CMK (cell line): ENCODE measurements at regions not wholly inside any gene's neighbourhood (a gene's known extent, or its start where the extent isn't known, plus 50 kb on each side); places are given as distances from the start of the nearest gene placed in this dataset.
"Not testable (repeated sequence)": the region's sequence is repeated elsewhere in the genome, so short reads cannot be mapped to it uniquely, and the experiment has no call there.

Experiments
- DNase-seq: peaks from one replicate; pipeline ENCODE4 v3.0.0-alpha.2; 2010; ENCODE audit warnings: low read depth

DNA sequence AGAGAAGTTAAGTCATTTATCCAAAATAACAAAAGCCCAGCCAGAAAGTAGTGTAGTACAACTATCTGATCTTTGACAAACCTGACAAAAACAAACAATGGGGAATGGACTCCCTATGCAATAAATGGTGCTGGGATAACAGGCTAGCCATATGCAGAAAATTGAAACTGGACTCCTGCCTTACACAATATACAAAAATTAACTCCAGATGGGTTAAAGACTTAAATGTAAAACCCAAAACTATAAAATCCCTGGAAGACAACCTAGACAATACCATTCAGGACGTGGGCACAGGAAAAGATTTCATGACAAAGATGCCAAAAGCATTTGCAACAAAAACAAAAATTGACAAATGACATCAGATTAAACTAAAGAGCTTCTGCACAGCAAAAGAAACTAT is 561.4 kb upstream of the CHAC2 start:
- not testable (repeated sequence) for DNase-seq

DNA sequence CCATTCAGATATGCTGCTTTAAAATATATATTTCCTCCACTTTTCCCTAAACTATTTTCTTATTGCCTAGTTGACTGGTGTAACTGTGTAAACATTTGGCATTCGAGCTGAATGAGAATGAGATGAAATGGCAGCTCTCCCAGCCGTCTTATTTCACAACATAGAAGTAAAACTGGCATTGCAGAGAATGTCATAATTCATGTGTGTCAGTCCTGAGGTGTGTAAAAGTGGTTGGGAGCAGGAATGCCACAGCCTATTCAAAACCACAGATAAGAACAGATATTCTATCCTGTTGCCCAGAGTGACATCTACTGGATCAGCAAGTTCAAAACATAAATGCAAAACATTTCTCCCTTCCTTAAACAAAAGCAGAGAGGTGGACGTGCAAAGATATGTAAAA is 565.5 kb upstream of the CHAC2 start:
- DNase-seq = no peak

DNA sequence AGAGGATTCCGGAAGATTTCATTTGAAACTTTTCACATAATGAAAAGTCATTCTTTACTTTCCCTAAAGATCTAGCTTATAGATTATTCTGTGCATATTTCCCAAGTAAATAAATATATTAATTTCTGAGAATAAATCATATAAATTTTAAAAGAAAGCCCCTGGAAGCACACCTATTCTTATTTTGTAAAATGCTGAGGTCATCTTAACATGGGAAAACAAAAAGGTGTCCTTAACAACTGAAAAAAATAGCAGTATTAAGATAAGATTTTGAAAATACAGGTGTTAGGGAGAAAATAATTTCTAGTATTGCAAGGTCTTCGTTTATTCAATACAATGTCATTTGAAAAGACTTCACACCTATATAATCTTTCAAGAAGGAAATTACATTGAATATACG is 567.5 kb upstream of the CHAC2 start:
- no peak for DNase-seq

DNA sequence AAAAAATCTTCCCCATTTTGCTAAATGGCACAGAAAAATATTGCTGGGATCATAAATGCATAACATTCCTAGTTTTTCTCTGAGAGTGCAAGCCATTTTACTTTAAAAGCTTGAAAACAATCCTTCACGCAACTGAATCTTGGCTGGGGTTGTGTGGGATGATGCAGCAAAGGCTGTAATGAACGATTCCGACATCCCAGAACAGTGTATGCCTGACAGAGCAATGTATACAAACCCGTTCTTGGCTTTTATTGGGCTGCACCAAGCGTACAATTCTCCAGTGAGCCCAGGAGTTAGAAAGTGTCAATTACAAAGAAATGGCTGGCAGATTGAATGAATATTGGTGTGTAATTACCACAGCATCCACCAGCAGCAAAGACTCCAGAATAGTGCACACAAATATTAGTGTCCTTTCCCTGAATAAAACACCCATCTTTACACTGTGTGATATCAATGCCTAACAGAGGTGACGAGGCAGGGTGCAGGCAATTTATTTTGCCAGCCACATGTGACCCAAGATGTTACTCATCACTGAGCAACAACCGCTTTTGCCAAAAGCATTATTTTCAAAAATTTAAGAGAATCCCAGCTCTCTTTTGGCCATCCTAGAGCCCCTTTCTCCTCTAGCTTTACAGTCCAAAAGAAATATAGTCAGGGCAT is 578.6 kb upstream of the CHAC2 start:
- DNase-seq = no peak

DNA sequence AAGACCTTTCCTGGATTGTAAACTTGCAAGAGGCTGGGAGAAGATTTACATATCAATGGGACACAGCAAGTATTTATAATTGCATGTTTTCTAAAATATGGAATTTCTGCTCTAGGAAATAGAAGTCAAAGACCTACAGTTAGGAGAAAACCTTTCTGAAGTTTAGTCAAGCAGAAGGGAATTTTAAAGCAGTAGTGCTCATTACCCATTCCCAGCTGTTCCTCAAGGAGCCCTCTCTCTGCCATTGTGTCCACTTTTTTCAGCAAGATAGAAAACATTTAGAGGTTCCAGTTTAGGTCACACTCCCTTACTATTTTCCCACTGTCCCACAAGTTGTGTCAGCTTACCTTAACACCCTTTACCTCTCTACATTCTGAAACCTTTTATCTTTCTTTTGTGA is 584.0 kb upstream of the CHAC2 start:
- DNase-seq = no peak

DNA sequence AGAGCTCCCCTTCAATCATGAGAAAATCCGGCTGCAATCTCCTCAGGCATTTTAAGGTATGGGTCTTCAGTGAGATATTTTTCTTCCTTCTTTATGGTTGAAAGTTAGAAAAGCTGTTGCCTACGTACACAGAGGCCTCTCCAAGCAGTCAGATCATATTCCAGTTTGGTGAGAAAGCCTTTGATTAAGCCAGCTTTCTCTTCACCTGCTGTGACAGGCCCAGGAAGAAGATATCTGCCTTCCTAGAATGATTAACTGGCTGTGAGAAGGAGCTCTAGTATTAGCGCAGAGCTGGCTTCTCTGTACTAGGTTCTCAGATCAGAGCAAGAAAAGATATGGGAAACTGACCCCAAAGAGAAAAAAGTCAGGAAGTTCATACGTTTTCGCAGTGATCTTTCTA is 585.0 kb upstream of the CHAC2 start:
- DNase-seq = no peak

DNA sequence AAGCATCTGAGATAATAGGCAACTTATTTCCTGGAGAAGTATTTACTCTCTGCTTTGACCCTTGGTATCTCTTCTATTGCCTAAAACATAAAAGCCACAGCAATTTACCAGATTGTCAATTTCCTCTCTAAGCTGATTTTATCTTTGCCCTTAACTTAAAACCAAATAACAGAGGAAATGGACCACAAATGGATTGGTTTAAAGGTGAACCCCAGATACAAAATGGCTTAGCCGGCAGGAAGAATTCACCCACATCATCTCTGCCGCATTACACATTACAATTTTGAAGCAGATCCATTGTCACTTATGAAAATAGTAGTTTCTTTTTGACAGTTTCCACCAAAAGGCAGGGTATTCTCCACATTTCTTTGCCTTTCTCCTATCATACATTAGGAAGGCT is 585.8 kb upstream of the CHAC2 start:
- DNase-seq = no peak

DNA sequence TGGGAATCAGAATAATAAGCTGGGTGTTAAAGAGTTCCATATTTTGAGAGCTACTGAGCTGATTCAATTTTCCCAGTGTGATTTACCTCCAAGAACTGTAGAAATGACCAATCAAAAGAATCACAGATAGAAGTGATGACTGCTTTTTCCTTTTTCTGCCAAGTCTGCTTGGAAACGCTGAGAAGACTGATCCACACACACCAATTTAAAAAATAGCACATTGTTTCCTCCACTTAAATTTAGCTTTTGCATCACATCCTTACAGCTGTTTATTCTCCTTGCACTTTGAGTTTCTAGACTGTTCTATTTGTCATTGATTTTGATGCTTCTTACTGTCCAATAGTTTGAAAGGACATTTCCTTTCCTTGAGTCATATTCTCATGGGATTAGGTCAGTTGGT is 590.3 kb upstream of the CHAC2 start:
- no peak for DNase-seq

DNA sequence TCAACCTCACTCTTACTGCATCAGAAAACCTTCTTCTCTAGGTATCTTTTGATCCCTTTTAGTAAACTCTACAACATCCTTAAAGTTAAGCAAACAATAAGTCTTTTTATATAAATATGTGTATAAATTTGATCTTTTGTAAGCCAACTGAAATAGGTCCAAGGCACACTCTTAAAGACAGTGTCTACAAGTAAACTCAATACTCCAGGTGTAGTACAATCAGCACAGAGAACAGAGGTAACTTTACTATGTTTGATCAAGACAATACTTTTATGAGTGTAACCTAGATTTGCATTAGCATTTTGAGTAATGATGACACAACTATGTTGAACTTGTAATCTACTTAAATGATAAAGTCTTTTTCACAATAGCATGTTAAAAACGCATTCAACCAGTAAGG is 593.1 kb upstream of the CHAC2 start:
- no peak for DNase-seq

DNA sequence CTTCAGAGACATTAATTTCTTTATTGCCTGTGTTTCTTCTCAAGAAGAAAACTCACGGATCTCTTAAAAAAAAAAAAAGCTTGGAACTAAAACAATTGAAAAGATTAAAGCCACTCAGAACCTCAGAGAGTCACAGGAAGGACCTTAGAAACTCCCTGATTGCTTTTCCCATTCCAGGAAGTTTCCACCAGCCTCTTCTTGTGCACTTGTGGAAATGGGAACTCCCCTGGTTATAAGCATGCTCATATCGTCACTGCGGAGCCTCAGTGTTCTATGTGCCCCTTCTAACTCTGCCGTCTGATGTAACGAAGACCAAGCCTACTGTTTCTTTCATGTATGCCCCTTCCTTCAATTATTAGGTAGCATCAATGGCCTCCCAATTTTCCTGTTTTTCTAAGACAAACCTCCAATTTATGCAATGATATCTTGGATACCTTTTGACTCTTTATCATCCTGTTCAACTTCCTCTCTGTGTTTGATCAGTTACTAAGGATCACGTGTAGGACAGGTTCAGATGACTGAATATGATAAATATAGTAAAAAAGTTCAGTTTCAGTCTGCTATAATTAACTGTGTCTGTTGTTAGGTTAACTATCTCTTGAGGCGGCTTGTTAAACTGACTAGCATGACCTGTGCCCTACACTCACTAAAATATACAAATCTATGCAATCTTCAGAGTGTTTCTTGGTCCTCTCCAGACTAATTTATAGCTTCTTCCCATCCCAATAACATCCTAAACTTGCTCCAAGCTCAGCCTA is 593.7 kb upstream of the CHAC2 start:
- no peak for DNase-seq

DNA sequence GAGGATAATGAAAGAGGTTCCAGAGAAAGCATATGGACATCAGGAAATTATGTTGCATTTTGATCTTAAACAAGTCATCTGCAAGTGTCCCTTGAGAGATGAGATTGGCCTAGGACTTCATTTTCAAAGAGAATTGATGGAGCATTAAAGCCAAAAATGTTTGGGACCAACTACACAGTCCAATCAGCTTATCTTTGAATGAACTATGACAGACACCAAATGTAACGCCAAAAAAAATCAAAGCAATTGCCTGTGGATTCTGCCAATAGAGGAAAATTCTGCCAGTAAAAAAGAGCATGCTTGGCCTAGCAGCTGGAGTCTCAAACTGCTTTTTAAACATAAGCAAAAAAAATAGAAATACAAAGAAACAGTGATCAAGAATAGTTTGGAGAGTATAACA is 594.5 kb upstream of the CHAC2 start:
- DNase-seq = no peak

DNA sequence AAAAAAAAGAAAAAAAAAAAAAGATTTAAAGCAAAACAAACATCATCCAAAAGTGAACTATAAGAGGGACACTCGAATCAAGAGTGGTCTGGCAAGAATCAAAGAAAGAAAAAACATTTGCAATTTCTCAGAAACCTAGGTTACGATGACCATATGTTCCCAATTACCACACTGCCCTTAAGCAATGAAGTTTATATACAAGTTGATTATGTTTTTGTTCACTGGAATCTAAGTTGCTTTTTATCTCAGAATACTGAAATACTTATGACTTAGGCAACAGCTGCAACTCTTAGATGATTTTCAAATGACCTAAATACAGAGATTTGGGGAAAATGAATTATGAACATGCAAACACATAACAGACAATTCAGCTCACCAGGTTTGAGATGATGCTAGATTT is 597.1 kb upstream of the CHAC2 start:
- no peak for DNase-seq

DNA sequence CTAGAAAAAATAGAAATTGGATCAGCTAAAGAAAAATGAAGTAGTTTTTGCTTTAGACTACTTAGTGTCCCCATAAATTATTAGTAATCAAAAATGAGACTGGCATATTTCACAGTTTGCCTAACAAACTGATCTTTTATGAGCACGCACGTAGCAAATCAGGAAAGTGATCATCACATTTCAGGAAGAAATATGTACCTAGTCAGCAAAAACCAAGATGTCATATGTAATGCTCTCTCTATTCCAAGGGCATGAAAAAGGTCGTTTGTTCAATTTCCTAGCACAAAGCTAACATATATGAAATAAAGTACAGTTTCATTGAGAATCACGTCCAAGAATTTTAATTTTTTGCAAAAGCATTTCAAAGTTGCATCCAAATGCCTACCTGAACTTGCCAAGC is 600.4 kb upstream of the CHAC2 start:
- no peak for DNase-seq

DNA sequence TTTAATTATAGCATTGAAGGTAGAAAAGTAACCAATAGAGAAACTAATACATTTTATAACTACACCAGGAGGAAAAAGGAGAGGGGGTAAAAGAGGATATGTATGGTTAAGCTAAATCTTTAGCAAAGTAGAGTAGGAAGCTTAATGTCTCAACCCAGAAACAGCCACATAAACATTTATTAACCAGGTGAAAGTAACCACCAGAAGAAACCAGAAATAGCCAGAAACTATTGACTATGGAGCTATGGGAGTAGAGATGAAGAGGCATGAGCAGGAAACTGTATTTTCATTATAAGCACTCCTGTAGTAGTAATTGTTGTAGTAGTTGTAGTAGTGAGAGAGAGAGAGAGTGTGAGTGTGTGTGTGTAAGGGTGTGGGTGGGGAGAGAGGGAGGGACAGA is 617.5 kb upstream of the CHAC2 start:
- DNase-seq = no peak

DNA sequence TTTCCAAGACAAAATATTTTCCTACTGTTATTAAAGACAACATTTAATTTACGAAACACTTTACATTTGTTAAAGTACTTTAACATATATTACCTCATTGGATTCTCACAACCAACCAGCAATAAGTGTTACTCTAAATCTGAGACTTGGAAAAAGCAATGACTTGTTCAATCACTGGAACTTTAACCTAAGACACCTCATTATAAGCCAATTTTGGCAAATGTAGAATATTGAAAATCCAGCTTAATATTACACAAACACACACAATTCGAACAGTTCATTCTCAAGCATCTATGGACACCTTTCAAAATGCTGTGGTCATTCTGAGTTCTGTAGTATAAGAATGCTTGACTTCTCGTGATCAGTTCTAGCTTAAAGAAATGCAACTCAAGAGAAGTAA is 619.4 kb upstream of the CHAC2 start:
- DNase-seq = no peak

DNA sequence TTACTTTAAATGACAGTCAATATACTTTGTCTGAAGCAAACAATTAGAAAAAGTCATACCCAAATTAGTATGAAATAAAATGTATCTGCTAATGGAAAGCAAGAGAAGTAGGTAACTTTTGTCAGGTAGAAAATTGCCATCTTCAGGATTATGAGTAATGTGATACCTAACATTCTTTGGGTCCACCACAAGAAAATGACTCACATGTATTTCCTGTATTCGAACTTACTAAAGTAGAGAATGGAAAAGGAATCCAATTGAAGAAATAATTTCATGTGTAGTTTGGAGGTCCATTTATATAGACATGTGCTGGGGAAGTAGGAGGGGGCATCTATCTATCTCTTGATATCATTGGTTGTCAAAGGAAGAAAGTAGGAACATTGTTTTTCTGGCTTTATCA is 636.2 kb upstream of the CHAC2 start:
- DNase-seq = no peak

DNA sequence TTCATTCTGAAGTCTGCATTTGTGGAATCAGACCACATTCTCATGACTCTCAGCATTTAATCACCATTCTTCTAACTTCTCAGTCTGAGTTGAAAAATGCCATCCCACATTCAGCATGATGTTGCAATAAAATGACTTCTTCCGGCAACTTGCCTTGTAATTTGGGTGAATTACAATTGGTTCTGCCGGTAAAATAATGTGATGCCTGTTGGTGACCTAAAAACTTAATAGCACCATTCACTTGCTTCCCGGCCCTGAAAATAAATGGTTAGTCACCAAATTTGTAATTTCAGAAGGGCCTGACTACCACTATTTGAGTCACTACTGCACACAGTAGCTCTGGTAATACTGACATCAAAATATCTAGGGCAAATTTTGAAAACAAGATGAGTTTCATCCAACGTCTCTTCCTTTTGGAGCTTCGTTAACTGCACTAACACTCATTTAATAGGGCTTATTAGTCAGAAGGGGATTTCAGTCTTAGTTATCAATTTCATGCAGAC is 637.1 kb upstream of the CHAC2 start:
- no peak for DNase-seq

DNA sequence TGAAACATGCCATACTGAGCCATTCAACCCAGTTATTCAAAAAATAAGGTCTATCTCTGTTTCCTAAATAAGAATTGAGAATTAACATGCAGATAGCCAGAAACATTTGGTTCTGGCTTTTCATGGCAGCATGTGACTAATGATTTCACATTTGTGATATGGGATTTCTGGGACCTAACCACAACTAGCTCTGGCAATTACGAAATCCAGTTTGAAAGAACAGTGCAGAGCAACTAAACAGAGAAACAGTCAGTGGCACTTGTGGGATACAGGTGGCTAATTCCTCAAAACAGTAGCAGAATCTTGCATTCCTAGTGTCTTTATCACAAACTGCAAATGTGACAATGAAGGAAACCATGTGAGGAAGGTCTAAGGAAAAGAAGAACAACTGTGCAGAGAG is 637.8 kb upstream of the CHAC2 start:
- no peak for DNase-seq

DNA sequence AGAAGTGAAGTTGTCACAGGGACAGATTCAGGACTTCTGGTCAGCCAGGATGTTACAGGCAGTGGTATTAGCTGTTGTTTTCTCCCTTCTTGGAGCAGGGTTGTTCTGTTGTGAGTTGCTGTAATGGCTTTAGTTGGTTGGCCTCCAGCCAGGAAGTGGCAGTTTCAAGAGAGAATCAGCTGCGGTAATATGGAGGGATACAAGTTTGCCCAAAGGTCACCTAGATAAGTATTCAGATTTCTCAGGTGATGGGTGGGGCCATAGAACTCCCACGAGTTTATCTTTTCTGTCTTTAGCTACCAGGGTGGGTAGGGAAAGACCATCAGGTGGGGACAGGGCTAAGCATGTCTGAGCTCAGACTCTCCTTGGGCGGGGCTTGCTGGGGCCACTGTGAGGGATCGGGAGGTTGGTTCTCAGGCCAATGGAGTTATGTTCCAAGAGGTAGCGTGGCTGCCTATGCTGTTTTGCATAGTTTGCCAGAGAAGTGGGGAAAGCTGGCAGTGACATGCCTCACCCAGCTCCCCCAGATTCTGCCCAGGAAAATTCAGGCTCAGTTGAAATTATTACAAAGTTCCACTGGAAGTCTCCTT is 640.4 kb upstream of the CHAC2 start:
- no peak for DNase-seq

DNA sequence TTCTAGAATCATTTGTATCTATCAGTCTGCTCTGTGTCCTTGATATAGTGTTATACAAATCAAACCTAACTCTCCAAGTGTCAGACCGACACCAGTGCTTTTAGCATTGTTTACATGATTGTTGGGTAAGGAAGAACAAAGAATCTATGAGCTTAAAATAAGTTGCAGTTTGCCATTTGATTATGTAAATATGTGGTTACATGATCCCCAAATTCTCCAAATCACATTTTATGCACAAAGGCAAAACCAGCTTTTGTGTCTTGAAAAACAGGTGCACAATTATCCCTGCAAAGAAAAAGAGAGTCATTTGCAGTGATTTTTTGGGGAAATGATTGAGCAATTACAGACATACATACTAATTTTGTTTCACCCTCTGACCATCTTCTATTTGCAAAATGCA is 652.6 kb upstream of the CHAC2 start:
- no peak for DNase-seq

DNA sequence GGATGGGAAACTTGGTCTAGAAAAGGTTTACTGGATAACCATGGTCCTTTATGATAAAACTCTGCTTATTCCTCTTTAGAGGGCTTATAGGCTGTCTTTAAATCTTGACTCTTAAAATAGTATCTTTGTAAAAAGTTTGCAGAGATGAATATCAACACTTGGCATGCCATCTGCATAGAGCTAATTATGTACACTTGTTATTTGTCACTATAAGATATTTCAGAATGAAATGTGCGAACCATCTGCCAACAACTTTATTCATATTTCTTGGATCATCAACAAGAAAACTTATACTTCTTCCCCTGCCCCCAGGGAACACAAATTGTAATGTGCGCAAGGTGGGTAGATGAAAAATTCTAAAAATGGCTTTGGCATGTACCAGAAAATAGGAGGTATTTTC is 653.0 kb upstream of the CHAC2 start:
- DNase-seq = no peak

DNA sequence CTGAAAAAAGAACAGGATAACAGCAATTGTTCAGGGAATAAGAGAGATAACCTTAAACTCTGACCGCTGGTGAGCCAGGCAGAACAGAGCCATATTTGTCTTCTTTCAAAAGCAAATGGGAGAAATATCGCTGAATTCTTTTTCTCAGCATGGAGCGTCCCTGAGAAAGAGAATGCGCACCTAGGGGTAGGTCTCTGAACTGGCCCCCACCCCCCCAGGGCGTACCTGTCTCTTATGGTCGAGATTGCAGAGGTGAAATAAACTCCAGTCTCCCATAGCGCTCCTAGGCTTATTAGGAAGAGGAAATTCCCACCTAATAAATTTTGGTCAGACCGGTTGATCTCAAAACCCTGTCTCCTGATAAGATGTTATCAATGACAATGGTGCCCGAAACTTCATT is 655.2 kb upstream of the CHAC2 start:
- not testable (repeated sequence) for DNase-seq

DNA sequence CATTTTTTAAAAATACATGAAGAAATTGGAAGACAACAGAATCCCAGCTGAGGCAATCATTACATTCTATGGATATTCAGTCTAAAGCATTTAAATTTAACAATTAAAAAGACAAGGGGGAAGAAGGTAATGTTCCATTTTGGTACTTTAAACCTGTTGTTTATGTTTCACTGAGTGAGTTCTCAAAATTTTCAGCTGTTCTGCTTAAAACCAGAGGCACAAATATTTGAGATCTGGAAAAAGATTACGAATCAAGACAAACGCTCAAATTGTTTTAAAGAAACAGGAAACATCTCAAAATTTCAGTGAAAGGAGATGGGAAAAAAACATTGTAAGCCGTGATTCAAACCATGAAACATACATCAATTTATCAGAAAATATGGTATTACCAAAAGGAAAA is 656.2 kb upstream of the CHAC2 start:
- DNase-seq = no peak

DNA sequence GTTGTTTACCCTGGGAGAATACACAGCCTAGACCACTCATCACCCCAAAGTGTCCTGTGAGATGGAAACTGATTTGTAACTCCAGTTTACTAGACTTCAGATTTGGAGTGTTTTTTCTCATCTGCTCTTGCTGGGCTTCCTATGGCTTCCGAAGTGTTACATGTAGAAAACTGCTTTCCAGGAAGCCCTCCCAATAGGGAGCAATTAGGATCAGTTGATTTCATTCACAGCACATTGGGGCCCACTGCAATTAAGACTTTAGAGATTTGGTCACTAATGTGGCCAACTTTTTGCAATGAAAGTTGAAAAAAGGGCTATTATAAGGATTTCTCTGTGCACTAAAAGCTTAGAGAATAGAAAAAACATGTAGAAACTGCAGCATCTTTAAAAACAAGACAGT is 656.6 kb upstream of the CHAC2 start:
- DNase-seq = no peak
